K562 (cell line): ENCODE measurements at regions not wholly inside any gene's neighbourhood (a gene's known extent, or its start where the extent isn't known, plus 50 kb on each side); places are given as distances from the start of the nearest gene placed in this dataset.

Source experiments
- ATAC-seq: fragments of 200-7000 bp; cut with Tn5 transposase; 3 replicates; pipeline ENCODE4 v1.9.1; 2020; ENCODE audit warnings: moderate library complexity
- BruUV-seq: library from RNA; stranded (reverse); fragments of 400-500 nt; replicated peaks from 2 replicates; lab custom pipeline; 2021; lab: Mats Ljungman, UMichigan
- CTCF ChIA-PET: fragments of 300-600 bp; formaldehyde crosslinking; extraction: SDS; loops from one replicate; lab custom pipeline; 2021; ENCODE audit warnings: low intra/inter-chr PET ratio; lab: Yijun Ruan, JAX
- POLR2A ChIA-PET: fragments of 300-600, 350-650 bp; sonication (Branson Sonifier 250); formaldehyde crosslinking; extraction: SDS; loops from one replicate; lab custom pipeline; 2021; ENCODE audit warnings: antibody characterized with exemption, inconsistent platforms; lab: Yijun Ruan, JAX
- DNase-seq, 4 experiments: peaks; one replicate each; pipeline versions ENCODE4 v3.0.0 to v3.0.0-alpha.2; 2011 to 2018; ENCODE audit warnings: low spot score in 3 of 4, mixed read lengths in 3 of 4; ENCODE audit errors: extremely low read depth in 1 of 4
- FAIRE-seq: peaks from 2 replicates; lab custom pipeline; 2011; peaks lifted over from hg19 to GRCh38; lab: Jason Lieb, UNC
- H2AFZ ChIP-seq: 2 replicates; pipeline ENCODE4 v1.6.0; 2011; ENCODE audit warnings: low read depth, low read length, control low read depth, inconsistent platforms
- H3K27ac ChIP-seq: fragments of 200-600 bp; 3 replicates; pipeline ENCODE4 v1.8.0; 2011; ENCODE audit warnings: low read depth, mild to moderate bottlenecking, control low read depth, inconsistent platforms, low read length, moderate library complexity, mixed read lengths; ENCODE audit errors: extremely low read depth
- H3K27me3 ChIP-seq, 2 experiments: fragments of 300-600 bp in 1 of 2; 2 replicates in 1 of 2; 3 replicates in 1 of 2; pipeline versions ENCODE4 v1.6.0 to v1.8.0; 2011; ENCODE audit warnings: inconsistent platforms in 2 of 2, low read length in 2 of 2, mild to moderate bottlenecking in 1 of 2, mixed read lengths in 1 of 2, moderate library complexity in 1 of 2; ENCODE audit not compliant: control insufficient read depth in 2 of 2, insufficient read depth in 2 of 2
- H3K36me3 ChIP-seq: fragments of 300-600 bp; 3 replicates; pipeline ENCODE4 v1.8.0; 2011; ENCODE audit warnings: mild to moderate bottlenecking, low read length, inconsistent platforms; ENCODE audit not compliant: control insufficient read depth, insufficient read depth
- H3K4me1 ChIP-seq, 2 experiments: fragments of 200-600 bp in 1 of 2; replicated peaks in 1 of 2; 2 replicates in 1 of 2; 3 replicates in 1 of 2; pipeline versions ENCODE4 v1.5.1 to v1.8.0; 2011; ENCODE audit warnings: inconsistent platforms in 2 of 2, low read length in 2 of 2, mild to moderate bottlenecking in 1 of 2, mixed read lengths in 1 of 2, moderate library complexity in 1 of 2; ENCODE audit not compliant: control insufficient read depth in 2 of 2, insufficient read depth in 2 of 2
- H3K4me2 ChIP-seq: 2 replicates; pipeline ENCODE4 v1.6.1; 2011; ENCODE audit warnings: low read length, control low read depth, inconsistent platforms, mixed read lengths; ENCODE audit not compliant: insufficient read depth
- H3K4me3 ChIP-seq: fragments of 200-600 bp; sonication (generic), shearing (Covaris generic); 2 replicates; pipeline ENCODE4 v1.5.1; 2016; ENCODE audit warnings: control low read depth, inconsistent platforms
- H3K79me2 ChIP-seq: fragments of 200-600 bp; 3 replicates; pipeline ENCODE4 v1.8.0; 2011; ENCODE audit warnings: low read length, inconsistent platforms; ENCODE audit not compliant: control insufficient read depth, insufficient read depth
- H3K9ac ChIP-seq, 2 experiments: 2 replicates each; pipeline versions ENCODE4 v1.6.0 to v1.6.1; 2011; ENCODE audit warnings: low read depth in 2 of 2, low read length in 2 of 2, control low read depth in 1 of 2, inconsistent platforms in 1 of 2, mild to moderate bottlenecking in 1 of 2, mixed read lengths in 1 of 2; ENCODE audit not compliant: insufficient read depth in 1 of 2
- H3K9me1 ChIP-seq: one replicate; pipeline ENCODE4 v1.6.0; 2011; ENCODE audit warnings: inconsistent platforms, mild to moderate bottlenecking, low read length, moderate library complexity; ENCODE audit not compliant: control insufficient read depth, insufficient read depth
- H3K9me3 ChIP-seq: replicated peaks from 2 replicates; pipeline ENCODE4 v1.5.1; 2011; ENCODE audit warnings: low read depth, low read length, inconsistent platforms; ENCODE audit not compliant: control insufficient read depth, insufficient read depth
- H4K20me1 ChIP-seq: replicated peaks from 2 replicates; pipeline ENCODE4 v1.6.1; 2011; ENCODE audit warnings: low read length, inconsistent platforms, mixed read lengths; ENCODE audit not compliant: control insufficient read depth, insufficient read depth
- BCOR ChIP-seq: fragments of 450-650 bp; IDR thresholded peaks from 2 replicates; pipeline ENCODE4 v1.6.1; 2016
- DMBX1 ChIP-seq: fragments of 250-450 bp; sonication (Bioruptor Pico); IDR thresholded peaks from 2 replicates; pipeline ENCODE4 v1.8.0; 2022; ENCODE audit warnings: inconsistent platforms, mild to moderate bottlenecking, moderate library complexity, borderline replicate concordance
- EHMT2 ChIP-seq: fragments of 450-650 bp; IDR thresholded peaks from 2 replicates; pipeline ENCODE4 v1.6.1; 2018; ENCODE audit warnings: antibody characterized with exemption
- FIP1L1 ChIP-seq: fragments of 200-400 bp; formaldehyde crosslinking; IDR thresholded peaks from 2 replicates; pipeline ENCODE4 v1.6.1; 2018; ENCODE audit warnings: mild to moderate bottlenecking, low read depth, low read length; ENCODE audit not compliant: poor library complexity, severe bottlenecking
- FOXJ3 ChIP-seq: sonication (generic); formaldehyde crosslinking; IDR thresholded peaks from 2 replicates; pipeline ENCODE4 v1.4.0; 2020; ENCODE audit warnings: mild to moderate bottlenecking, missing genetic modification reagents
- HDAC6 ChIP-seq: IDR thresholded peaks from 2 replicates; pipeline ENCODE4 v1.6.1; 2012; ENCODE audit warnings: low read depth, mild to moderate bottlenecking, control low read depth, inconsistent platforms, low read length, moderate library complexity
- HNRNPL ChIP-seq: fragments of 200-400 bp; formaldehyde crosslinking; IDR thresholded peaks from 2 replicates; pipeline ENCODE4 v1.6.1; 2017; ENCODE audit warnings: low read depth, mild to moderate bottlenecking, low read length
- IFI16 ChIP-seq: fragments of 250-450 bp; sonication (Bioruptor Pico); IDR thresholded peaks from 2 replicates; pipeline ENCODE4 v2.1.2; 2022; ENCODE audit warnings: mild to moderate bottlenecking, inconsistent platforms
- KLF13 ChIP-seq: fragments of 450-650 bp; IDR thresholded peaks from 2 replicates; pipeline ENCODE4 v1.6.1; 2016; ENCODE audit warnings: missing genetic modification characterization, low read depth, mild to moderate bottlenecking, missing compliant biosample characterization, moderate library complexity, borderline replicate concordance
- MED1 ChIP-seq: sonication (generic); formaldehyde crosslinking; IDR thresholded peaks from 2 replicates; pipeline ENCODE4 v1.8.1; 2023; ENCODE audit warnings: missing genetic modification reagents, borderline replicate concordance
- NFE2 ChIP-seq: IDR thresholded peaks from 2 replicates; pipeline ENCODE4 v1.6.1; 2014; ENCODE audit warnings: antibody characterized with exemption, low read depth
- NFE2L1 ChIP-seq: fragments of 450-650 bp; IDR thresholded peaks from 2 replicates; pipeline ENCODE4 v1.6.1; 2016; ENCODE audit warnings: missing genetic modification characterization, low read depth, mild to moderate bottlenecking, missing compliant biosample characterization, moderate library complexity, borderline replicate concordance
- NRF1 ChIP-seq, 2 experiments: fragments of 450-650 bp; IDR thresholded peaks in 1 of 2; conservative IDR thresholded peaks in 1 of 2; 2 replicates each; pipeline ENCODE4 v1.6.1; 2014; ENCODE audit warnings: mild to moderate bottlenecking in 2 of 2
- PCBP1 ChIP-seq: fragments of 200-400 bp; formaldehyde crosslinking; IDR thresholded peaks from 2 replicates; pipeline ENCODE4 v1.6.1; 2018; ENCODE audit warnings: mild to moderate bottlenecking, low read depth, low read length; ENCODE audit not compliant: poor library complexity, severe bottlenecking
- RBM25 ChIP-seq: fragments of 200-400 bp; formaldehyde crosslinking; IDR thresholded peaks from 2 replicates; pipeline ENCODE4 v1.6.1; 2018; ENCODE audit warnings: low read length, low read depth, moderate library complexity; ENCODE audit not compliant: severe bottlenecking
- TAF15 ChIP-seq: fragments of 200-400 bp; formaldehyde crosslinking; IDR thresholded peaks from 2 replicates; pipeline ENCODE4 v1.6.1; 2017; ENCODE audit warnings: mild to moderate bottlenecking, low read depth, low read length, moderate library complexity
- ZBED1 ChIP-seq: IDR thresholded peaks from 2 replicates; pipeline ENCODE4 v1.6.1; 2014
- ZNF121 ChIP-seq: sonication (generic); formaldehyde crosslinking; conservative IDR thresholded peaks from 2 replicates; pipeline ENCODE4 v1.8.0; 2022; ENCODE audit warnings: missing genetic modification reagents
- WGBS: fragments of 100-300 bp; shearing (Covaris generic); methylation state at CpG from one replicate; pipeline ENCODE4 v1.1.6; 2016; ENCODE audit warnings: low coverage, mixed read lengths; ENCODE audit not compliant: insufficient coverage; ENCODE audit errors: missing lambda C conversion rate; 5-methylcytosine and 5-hydroxymethylcytosine counted together
- in situ Hi-C: fragments of 300-500 bp; cut with MboI; formaldehyde crosslinking; loops from 4 replicates; pipeline ENCODE4 v1.15.0; 2018; ENCODE audit warnings: inconsistent platforms, mixed read lengths
- intact Hi-C: fragments of 100-400 bp; cut with micrococcal nuclease; formaldehyde crosslinking; loops from 2 replicates; pipeline ENCODE4 v1.14.2; 2022

- no peak overlapping the region for H3K4me2 ChIP-seq
- 11% methylated on average over 4 of the region's 4 CpGs for WGBS
- in situ Hi-C loops: no loop called here
- no peak for FAIRE-seq
- POLR2A ChIA-PET: interaction anchor here (1.2 kb wide), 1 partner anchor 192 kb away, joined by 3 read pairs; no protein-coding TSS in a partner anchor
- H3K4me3 ChIP-seq: no peak overlapping the region
- no peaks in the 10 kb centered on the region for H3K9me1 ChIP-seq
- no peaks in the 10 kb centered on the region for H3K36me3 ChIP-seq
- no peaks in the 10 kb centered on the region for H3K79me2 ChIP-seq
- TF ChIP-seq FOXJ3 (CRISPR knock-in tag) (no peak), DMBX1 (CRISPR knock-in tag) (no peak), IFI16 (CRISPR knock-in tag) (no peak), ZBED1 (no peak), ZNF121 (CRISPR knock-in tag) (0 out of 2 replicates have a peak, but pooled peaks have one; percentile 3), RBM25 (no peak)
- TF ChIP-seq, all 486 proteins: peak for 1
- H3K9ac ChIP-seq: no peak overlapping the region
- CTCF ChIA-PET: no interaction called here
- intact Hi-C loops: no loop called here
- no peaks in the 10 kb centered on the region for H3K9me3 ChIP-seq
- H3K27me3 ChIP-seq: peaks cover 2 to 55% of the 10 kb centered on the region in 2 experiments; a peak in 3 of 5 replicates
- H4K20me1 ChIP-seq: peaks cover 3% of the 10 kb centered on the region; the same call in 1 of the 2 replicates
- no peak overlapping the region for H3K27ac ChIP-seq
- H2AFZ ChIP-seq: no peak overlapping the region
- DNase-seq: no peak
- no peaks in the 10 kb centered on the region for H3K4me1 ChIP-seq
- BruUV-seq: no TSS peak
- no peak for ATAC-seq
Observed at GRCh38 chr9:121584421-121584820, 67.0 kb upstream of the DAB2IP start.

- Histone ChIP-seq H3K9ac (no peak overlapping the region), H3K4me2 (no peak overlapping the region), H3K9me3 (no peaks in the 10 kb centered on the region), H3K4me3 (no peak overlapping the region), H3K4me1 (no peaks in the 10 kb centered on the region), H3K27ac (no peak overlapping the region), H3K79me2 (no peaks in the 10 kb centered on the region), H3K27me3 (peaks cover 0 to 39% of the 10 kb centered on the region in 2 experiments; a peak in 3 of 5 replicates), H2AFZ (no peak overlapping the region), H4K20me1 (no peaks in the 10 kb centered on the region), H3K9me1 (no peaks in the 10 kb centered on the region), H3K36me3 (no peaks in the 10 kb centered on the region)
- POLR2A ChIA-PET: no interaction called here
- WGBS: 0% methylated on average over 4 of the region's 4 CpGs
- in situ Hi-C loops (no loop called here), intact Hi-C loops (no loop called here)
- DNase-seq: no peak
- CTCF ChIA-PET: no interaction called here
- no TSS peak for BruUV-seq
- no peak for FAIRE-seq
- ATAC-seq: no peak
- TF ChIP-seq NFE2L1 (tag) (no peak), TAF15 (no peak), NFE2 (no peak), MED1 (no peak), EHMT2 (no peak), FIP1L1 (no peak), PCBP1 (no peak), NRF1 (conservative IDR thresholded peaks at IDR 0.05 in 1 of 2, IDR thresholded peaks at IDR 0.05 in 1 of 2) (no peak), HNRNPL (no peak), HDAC6 (no peak), KLF13 (tag) (no peak), BCOR (no peak)
Observed at GRCh38 chr9:121587863-121588262, 63.6 kb upstream of the DAB2IP start.
